Spleen (tissue), 7 donors: ENCODE measurements at regions not wholly inside any gene's neighbourhood (a gene's known extent, or its start where the extent isn't known, plus 50 kb on each side); places are given as distances from the start of the nearest gene placed in this dataset.

Experiments
- POLR2A ChIP-seq, 3 donors: fragments of 450-650 bp; IDR thresholded peaks; one replicate each; pipeline ENCODE4 v1.5.1; 2017; ENCODE audit warnings: antibody characterized with exemption in 3 of 3, mild to moderate bottlenecking in 1 of 3
- POLR2AphosphoS5 ChIP-seq, 3 donors: sonication (generic); formaldehyde crosslinking; IDR thresholded peaks; one replicate each; pipeline ENCODE4 v1.5.1; 2017; ENCODE audit warnings: antibody characterized with exemption in 3 of 3
- TF ChIP-seq, protein P1 (sequence below), 11 experiments: fragments of 200-600 bp in 7 of 11; fragments of 450-650 bp in 4 of 11; sonication (generic) in 4 of 11; IDR thresholded peaks in 8 of 11; conservative IDR thresholded peaks in 3 of 11; 1 replicate in 7 of 11; 2 replicates in 4 of 11; pipeline versions ENCODE4 v1.4.0 to v1.8.0; 2016 to 2021; ENCODE audit warnings: antibody characterized with exemption in 11 of 11, inconsistent platforms in 4 of 11, mild to moderate bottlenecking in 1 of 11
- donor health status: DM: no; HTN: no; CAD: no; lungs with moderate emphysema.
- donor health status: DM: no; HTN: no; CAD: no.
- donor health status: DM: no; HTN: no; CAD: no.

DNA sequence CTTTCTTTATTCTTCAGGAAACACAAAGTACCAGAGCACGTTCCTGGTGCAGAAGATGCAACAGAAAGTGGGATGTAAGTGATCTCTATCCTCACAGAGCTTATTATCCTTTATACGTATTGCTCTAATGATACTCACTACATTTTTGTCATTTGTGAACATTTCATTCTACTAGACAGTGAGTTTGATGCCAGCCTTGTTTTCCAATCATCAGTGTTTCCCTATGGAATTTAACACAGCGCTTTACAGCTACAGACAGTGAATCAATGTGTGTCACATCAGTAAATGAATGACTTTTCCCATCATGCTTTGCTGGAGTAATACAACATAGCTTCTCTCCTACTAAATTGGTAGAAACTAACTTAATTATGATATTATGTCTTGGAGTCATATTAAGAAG, 175.5 kb downstream of the SDHAF3 start:
- TF ChIP-seq, protein P1, sequence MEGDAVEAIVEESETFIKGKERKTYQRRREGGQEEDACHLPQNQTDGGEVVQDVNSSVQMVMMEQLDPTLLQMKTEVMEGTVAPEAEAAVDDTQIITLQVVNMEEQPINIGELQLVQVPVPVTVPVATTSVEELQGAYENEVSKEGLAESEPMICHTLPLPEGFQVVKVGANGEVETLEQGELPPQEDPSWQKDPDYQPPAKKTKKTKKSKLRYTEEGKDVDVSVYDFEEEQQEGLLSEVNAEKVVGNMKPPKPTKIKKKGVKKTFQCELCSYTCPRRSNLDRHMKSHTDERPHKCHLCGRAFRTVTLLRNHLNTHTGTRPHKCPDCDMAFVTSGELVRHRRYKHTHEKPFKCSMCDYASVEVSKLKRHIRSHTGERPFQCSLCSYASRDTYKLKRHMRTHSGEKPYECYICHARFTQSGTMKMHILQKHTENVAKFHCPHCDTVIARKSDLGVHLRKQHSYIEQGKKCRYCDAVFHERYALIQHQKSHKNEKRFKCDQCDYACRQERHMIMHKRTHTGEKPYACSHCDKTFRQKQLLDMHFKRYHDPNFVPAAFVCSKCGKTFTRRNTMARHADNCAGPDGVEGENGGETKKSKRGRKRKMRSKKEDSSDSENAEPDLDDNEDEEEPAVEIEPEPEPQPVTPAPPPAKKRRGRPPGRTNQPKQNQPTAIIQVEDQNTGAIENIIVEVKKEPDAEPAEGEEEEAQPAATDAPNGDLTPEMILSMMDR (IDR thresholded peaks at IDR 0.05 in 8 of 11, conservative IDR thresholded peaks at IDR 0.05 in 3 of 11) = no peak
- TF ChIP-seq POLR2AphosphoS5 (IDR thresholded peaks at IDR 0.05) (no peak), POLR2A (IDR thresholded peaks at IDR 0.05) (no peak)
